A673 (cell line): ENCODE measurements at regions not wholly inside any gene's neighbourhood (a gene's known extent, or its start where the extent isn't known, plus 50 kb on each side); places are given as distances from the start of the nearest gene placed in this dataset.

ENCODE experiments used
- CTCF ChIP-seq: fragments of 300-800, 200-600 bp; sonication (generic); conservative IDR thresholded peaks from 2 replicates; pipeline ENCODE4 v1.5.1; 2017; ENCODE audit warnings: low read depth, mild to moderate bottlenecking, antibody characterized with exemption, low read length, moderate library complexity, mixed read lengths
- EZH2 ChIP-seq: fragments of 200-600 bp; sonication (generic); IDR thresholded peaks from 2 replicates; pipeline ENCODE4 v1.6.1; 2017; ENCODE audit warnings: borderline replicate concordance, low read depth, mild to moderate bottlenecking, mixed read lengths, antibody characterized with exemption, low read length; ENCODE audit not compliant: poor library complexity, severe bottlenecking

- TF ChIP-seq CTCF (no peak), EZH2 (no peak)
These were observed 298.0 kb downstream of the QKI start for GRCh38 chr6:163712566-163712961.
